Gastroesophageal sphincter (tissue), 3 donors: ENCODE measurements at regions not wholly inside any gene's neighbourhood (a gene's known extent, or its start where the extent isn't known, plus 50 kb on each side); places are given as distances from the start of the nearest gene placed in this dataset.

ENCODE experiments used
- EP300 ChIP-seq: sonication (generic); formaldehyde crosslinking; IDR thresholded peaks from one replicate; pipeline ENCODE4 v1.6.1; 2017; ENCODE audit warnings: antibody characterized with exemption, mild to moderate bottlenecking
- POLR2AphosphoS5 ChIP-seq: sonication (generic); formaldehyde crosslinking; IDR thresholded peaks from one replicate; pipeline ENCODE4 v1.6.1; 2017; ENCODE audit warnings: antibody characterized with exemption
- TF ChIP-seq, protein P1 (sequence below), 4 experiments: fragments of 200-600 bp in 2 of 4; fragments of 450-650 bp in 2 of 4; sonication (generic) in 1 of 4; IDR thresholded peaks; one replicate each; pipeline ENCODE4 v1.5.1; 2017 to 2019; ENCODE audit warnings: antibody characterized with exemption in 4 of 4, mild to moderate bottlenecking in 2 of 4, moderate library complexity in 2 of 4

DNA sequence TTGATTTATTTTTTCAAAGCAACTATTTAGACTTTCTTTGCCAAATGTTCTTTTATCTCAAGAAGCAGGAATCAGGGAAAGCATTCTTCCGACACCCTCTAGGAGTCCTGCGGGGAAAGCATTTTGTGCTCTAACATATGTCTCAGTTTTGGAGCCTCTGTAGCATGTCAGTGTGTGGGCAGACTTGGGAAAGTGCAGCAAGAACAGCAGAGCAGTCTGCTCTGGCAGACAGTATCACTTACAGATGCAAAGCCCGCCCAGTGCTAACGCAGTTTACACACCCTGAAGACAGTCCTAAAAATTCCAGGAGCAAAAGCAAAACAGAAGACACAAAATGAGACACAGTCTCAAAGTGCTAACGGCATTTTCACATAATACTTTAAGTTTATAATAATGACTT lies 393.5 kb downstream of the KLF12 start:
- no peak for TF ChIP-seq POLR2AphosphoS5
- TF ChIP-seq, protein P1, sequence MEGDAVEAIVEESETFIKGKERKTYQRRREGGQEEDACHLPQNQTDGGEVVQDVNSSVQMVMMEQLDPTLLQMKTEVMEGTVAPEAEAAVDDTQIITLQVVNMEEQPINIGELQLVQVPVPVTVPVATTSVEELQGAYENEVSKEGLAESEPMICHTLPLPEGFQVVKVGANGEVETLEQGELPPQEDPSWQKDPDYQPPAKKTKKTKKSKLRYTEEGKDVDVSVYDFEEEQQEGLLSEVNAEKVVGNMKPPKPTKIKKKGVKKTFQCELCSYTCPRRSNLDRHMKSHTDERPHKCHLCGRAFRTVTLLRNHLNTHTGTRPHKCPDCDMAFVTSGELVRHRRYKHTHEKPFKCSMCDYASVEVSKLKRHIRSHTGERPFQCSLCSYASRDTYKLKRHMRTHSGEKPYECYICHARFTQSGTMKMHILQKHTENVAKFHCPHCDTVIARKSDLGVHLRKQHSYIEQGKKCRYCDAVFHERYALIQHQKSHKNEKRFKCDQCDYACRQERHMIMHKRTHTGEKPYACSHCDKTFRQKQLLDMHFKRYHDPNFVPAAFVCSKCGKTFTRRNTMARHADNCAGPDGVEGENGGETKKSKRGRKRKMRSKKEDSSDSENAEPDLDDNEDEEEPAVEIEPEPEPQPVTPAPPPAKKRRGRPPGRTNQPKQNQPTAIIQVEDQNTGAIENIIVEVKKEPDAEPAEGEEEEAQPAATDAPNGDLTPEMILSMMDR (IDR thresholded peaks at IDR 0.05), result no peak
- TF ChIP-seq EP300, result no peak
